DOHH2 (cell line): ENCODE measurements at regions not wholly inside any gene's neighbourhood (a gene's known extent, or its start where the extent isn't known, plus 50 kb on each side); places are given as distances from the start of the nearest gene placed in this dataset.
"Not testable (repeated sequence)": the region's sequence is repeated elsewhere in the genome, so short reads cannot be mapped to it uniquely, and the experiment has no call there.

Source experiments
- H3F3A ChIP-seq: fragments of 200-600 bp; sonication (generic), shearing (Covaris generic); 2 replicates; pipeline ENCODE4 v1.6.0; 2016; ENCODE audit warnings: antibody characterized with exemption, mild to moderate bottlenecking; ENCODE audit not compliant: control insufficient read depth, insufficient read depth
- H3K27ac ChIP-seq: fragments of 200-600 bp; sonication (generic); 2 replicates; pipeline ENCODE4 v1.5.1; 2014; ENCODE audit warnings: low read depth, mild to moderate bottlenecking, low read length, moderate library complexity
- H3K27me3 ChIP-seq: fragments of 200-600 bp; sonication (generic); 2 replicates; pipeline ENCODE4 v1.6.1; 2014; ENCODE audit warnings: mild to moderate bottlenecking, low read length, mixed read lengths; ENCODE audit not compliant: control insufficient read depth
- H3K36me3 ChIP-seq: fragments of 200-600 bp; sonication (generic); 2 replicates; pipeline ENCODE4 v1.6.1; 2014; ENCODE audit warnings: mild to moderate bottlenecking, low read length, moderate library complexity, mixed read lengths; ENCODE audit not compliant: control insufficient read depth
- H3K4me1 ChIP-seq: fragments of 200-600 bp; sonication (generic); 2 replicates; pipeline ENCODE4 v1.6.1; 2014; ENCODE audit warnings: mild to moderate bottlenecking, low read length, mixed read lengths; ENCODE audit not compliant: control insufficient read depth
- H3K4me2 ChIP-seq: fragments of 200-600 bp; sonication (generic); 2 replicates; pipeline ENCODE4 v1.6.0; 2014; ENCODE audit warnings: mild to moderate bottlenecking, low read length, moderate library complexity
- H3K4me3 ChIP-seq: fragments of 200-600 bp; sonication (generic); 2 replicates; pipeline ENCODE4 v1.5.1; 2014; ENCODE audit warnings: mild to moderate bottlenecking, low read length, mixed read lengths
- H3K79me2 ChIP-seq: fragments of 200-600 bp; sonication (generic); 2 replicates; pipeline ENCODE4 v1.6.1; 2014; ENCODE audit warnings: mild to moderate bottlenecking, low read length, mixed read lengths; ENCODE audit not compliant: control insufficient read depth
- H3K9me2 ChIP-seq: fragments of 200-600 bp; sonication (generic); replicated peaks from 2 replicates; pipeline ENCODE4 v1.6.1; 2014; ENCODE audit warnings: mild to moderate bottlenecking, low read length, mixed read lengths; ENCODE audit not compliant: control insufficient read depth
- H3K9me3 ChIP-seq: fragments of 200-600 bp; sonication (generic); 2 replicates; pipeline ENCODE4 v1.6.1; 2014; ENCODE audit warnings: antibody characterized with exemption, low read length, mixed read lengths; ENCODE audit not compliant: control insufficient read depth, insufficient read depth
- H4K20me1 ChIP-seq: fragments of 200-600 bp; sonication (generic); 2 replicates; pipeline ENCODE4 v1.6.0; 2014; ENCODE audit warnings: low read depth, mild to moderate bottlenecking, antibody characterized with exemption, low read length, moderate library complexity; ENCODE audit not compliant: control insufficient read depth, insufficient read depth
- EZH2phosphoT487 ChIP-seq: fragments of 200-600 bp; sonication (generic); IDR thresholded peaks from 2 replicates; pipeline ENCODE4 v1.6.1; 2017; ENCODE audit warnings: borderline replicate concordance, mild to moderate bottlenecking, antibody characterized with exemption, low read length, moderate library complexity, mixed read lengths
- TF ChIP-seq, protein P1 (sequence below): fragments of 200-600 bp; sonication (generic); IDR thresholded peaks from one replicate; pipeline ENCODE4 v1.5.1; 2014; ENCODE audit warnings: antibody characterized with exemption, mild to moderate bottlenecking, low read depth, low read length; ENCODE audit not compliant: poor library complexity, severe bottlenecking

DNA sequence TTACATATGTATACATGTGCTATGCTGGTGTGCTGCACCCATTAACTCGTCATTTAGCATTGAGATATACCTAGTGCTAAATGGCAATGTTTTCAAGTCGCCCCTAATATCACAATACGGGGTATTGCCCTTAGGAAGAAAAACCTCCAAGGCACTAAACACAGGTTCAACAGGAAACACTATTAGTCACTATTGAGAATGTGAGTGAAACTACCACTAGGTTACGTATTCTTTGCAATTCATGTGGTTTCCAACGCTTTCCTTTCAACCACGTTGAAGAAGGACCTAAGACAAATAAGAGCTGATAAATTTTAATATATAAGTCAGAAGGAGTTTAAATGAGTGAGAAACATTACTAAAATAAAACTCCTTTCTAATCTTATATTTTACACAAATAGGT lies 134.7 kb upstream of the SPANXN4 start:
- Histone ChIP-seq H3K4me1 (no peaks in the 10 kb centered on the region), H3K27ac (no peak overlapping the region), H3K36me3 (no peaks in the 10 kb centered on the region), H3K27me3 (no peaks in the 10 kb centered on the region), H4K20me1 (no peaks in the 10 kb centered on the region), H3K9me2 (no peaks in the 10 kb centered on the region), H3K79me2 (no peaks in the 10 kb centered on the region), H3F3A (no peaks in the 10 kb centered on the region), H3K4me3 (no peak overlapping the region), H3K9me3 (no peaks in the 10 kb centered on the region), H3K4me2 (no peak overlapping the region)
- TF ChIP-seq, protein P1, sequence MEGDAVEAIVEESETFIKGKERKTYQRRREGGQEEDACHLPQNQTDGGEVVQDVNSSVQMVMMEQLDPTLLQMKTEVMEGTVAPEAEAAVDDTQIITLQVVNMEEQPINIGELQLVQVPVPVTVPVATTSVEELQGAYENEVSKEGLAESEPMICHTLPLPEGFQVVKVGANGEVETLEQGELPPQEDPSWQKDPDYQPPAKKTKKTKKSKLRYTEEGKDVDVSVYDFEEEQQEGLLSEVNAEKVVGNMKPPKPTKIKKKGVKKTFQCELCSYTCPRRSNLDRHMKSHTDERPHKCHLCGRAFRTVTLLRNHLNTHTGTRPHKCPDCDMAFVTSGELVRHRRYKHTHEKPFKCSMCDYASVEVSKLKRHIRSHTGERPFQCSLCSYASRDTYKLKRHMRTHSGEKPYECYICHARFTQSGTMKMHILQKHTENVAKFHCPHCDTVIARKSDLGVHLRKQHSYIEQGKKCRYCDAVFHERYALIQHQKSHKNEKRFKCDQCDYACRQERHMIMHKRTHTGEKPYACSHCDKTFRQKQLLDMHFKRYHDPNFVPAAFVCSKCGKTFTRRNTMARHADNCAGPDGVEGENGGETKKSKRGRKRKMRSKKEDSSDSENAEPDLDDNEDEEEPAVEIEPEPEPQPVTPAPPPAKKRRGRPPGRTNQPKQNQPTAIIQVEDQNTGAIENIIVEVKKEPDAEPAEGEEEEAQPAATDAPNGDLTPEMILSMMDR = no peak
- TF ChIP-seq EZH2phosphoT487 = no peak

DNA sequence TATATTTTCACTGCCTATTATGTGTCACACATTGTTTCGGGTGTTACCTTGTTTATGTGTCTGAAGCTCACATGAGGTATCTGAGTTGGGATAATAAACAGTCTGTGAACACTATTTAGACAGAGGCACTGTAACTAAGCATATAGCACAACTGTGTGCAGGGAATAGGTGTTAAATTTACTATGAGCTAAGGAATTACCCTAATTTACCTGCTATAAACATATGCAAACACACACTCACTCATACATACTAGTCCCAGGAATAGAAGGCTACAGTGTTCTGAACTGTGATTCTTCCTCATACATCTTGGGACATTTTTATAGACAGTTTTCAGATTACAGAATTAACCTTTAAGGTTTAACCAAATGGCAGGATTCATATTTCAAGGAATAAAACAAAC lies 127.6 kb upstream of the SPANXN4 start:
- Histone ChIP-seq H3F3A (no peaks in the 10 kb centered on the region), H3K79me2 (no peaks in the 10 kb centered on the region), H3K4me1 (no peaks in the 10 kb centered on the region), H4K20me1 (no peaks in the 10 kb centered on the region), H3K9me3 (no peaks in the 10 kb centered on the region), H3K9me2 (no peaks in the 10 kb centered on the region), H3K36me3 (no peaks in the 10 kb centered on the region), H3K27ac (no peak overlapping the region), H3K4me3 (no peak overlapping the region), H3K27me3 (no peaks in the 10 kb centered on the region), H3K4me2 (no peak overlapping the region)
- no peak for TF ChIP-seq EZH2phosphoT487
- TF ChIP-seq, protein P1 = no peak

DNA sequence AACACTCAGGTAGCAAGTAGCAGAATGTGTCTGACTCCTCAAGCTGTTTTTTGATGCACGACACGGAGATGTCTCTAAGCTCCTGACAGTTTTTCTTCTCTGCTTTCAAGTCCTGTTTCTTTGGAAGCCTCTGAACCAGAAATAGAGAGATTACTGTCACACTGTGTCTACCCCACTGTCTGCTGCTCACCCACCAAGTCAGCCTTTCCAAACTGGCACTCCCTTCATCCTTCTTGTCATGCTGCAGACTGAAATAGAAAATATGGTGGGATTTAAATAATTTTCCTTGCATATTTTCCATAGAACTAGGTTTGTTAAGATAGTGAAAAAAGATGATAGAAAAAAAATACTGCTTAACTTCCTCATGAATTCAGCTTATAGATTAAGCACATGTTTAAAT lies 102.5 kb upstream of the SPANXN4 start:
- no peaks in the 10 kb centered on the region for H3K27me3 ChIP-seq
- H3F3A ChIP-seq = no peaks in the 10 kb centered on the region
- H3K4me3 ChIP-seq = no peak overlapping the region
- H3K9me2 ChIP-seq = no peaks in the 10 kb centered on the region
- no peaks in the 10 kb centered on the region for H3K4me1 ChIP-seq
- H4K20me1 ChIP-seq = no peaks in the 10 kb centered on the region
- H3K79me2 ChIP-seq = no peaks in the 10 kb centered on the region
- TF ChIP-seq, protein P1 = no peak
- no peak for TF ChIP-seq EZH2phosphoT487
- H3K4me2 ChIP-seq = no peak overlapping the region
- no peak overlapping the region for H3K27ac ChIP-seq
- H3K36me3 ChIP-seq = no peaks in the 10 kb centered on the region
- H3K9me3 ChIP-seq = no peaks in the 10 kb centered on the region

DNA sequence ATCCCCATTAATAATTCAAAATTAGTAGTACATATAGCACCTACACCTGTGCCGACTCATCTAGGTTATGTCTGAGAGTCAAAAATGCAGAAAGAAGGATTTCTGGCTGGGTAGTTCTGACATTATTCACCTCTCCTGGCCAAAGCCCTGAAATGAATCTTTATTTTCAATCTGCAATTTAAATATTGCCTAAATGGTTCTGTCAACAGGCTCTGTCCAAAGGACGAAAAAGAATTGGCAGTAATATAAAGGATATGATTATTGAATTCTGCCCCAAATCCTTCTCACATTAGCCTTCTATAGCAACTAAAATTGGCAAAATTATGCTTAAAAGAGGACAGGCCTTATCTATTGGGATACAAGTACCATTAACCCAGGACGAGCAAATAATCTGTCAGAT lies 86.9 kb upstream of the SPANXN4 start:
- Histone ChIP-seq H3K9me3 (no peaks in the 10 kb centered on the region), H3F3A (no peaks in the 10 kb centered on the region), H3K4me3 (no peak overlapping the region), H3K9me2 (no peaks in the 10 kb centered on the region), H3K79me2 (no peaks in the 10 kb centered on the region), H3K27me3 (no peaks in the 10 kb centered on the region), H3K36me3 (no peaks in the 10 kb centered on the region), H3K4me1 (no peaks in the 10 kb centered on the region), H3K4me2 (no peak overlapping the region), H4K20me1 (no peaks in the 10 kb centered on the region), H3K27ac (no peak overlapping the region)
- TF ChIP-seq EZH2phosphoT487 = no peak
- TF ChIP-seq, protein P1 = no peak

DNA sequence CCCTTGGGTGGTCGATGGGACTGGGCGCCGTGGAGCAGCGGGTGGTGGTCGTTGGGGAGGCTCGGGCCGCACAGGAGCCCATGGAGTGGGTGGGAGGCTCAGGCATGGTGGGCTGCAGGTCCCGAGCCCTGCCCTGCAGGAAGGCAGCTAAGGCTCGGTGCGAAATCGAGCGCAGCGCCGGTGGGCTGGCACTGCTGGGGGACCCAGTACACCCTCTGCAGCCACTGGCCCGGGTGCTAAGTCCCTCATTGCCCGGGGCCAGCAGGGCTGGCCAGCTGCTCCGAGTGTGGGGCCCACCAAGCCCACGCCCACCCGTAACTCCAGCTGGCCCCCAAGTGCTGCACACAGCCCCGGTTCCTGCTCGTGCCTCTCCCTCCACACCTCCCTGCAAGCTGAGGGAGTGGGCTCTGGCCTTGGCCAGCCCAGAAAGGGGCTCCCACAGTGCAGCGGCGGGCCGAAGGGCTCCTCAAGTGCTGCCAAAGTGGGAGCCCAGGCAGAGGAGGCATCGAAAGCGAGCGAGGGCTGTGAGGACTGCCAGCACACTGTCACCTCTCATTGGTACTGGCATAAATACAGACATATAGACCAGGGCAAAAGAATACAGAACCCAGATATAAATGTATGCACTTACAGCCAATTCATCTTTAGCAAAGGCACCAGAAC lies 53.5 kb upstream of the SPANXN4 start:
- not testable (repeated sequence) for H3K9me2 ChIP-seq, H3K9me3 ChIP-seq, H4K20me1 ChIP-seq, H3K36me3 ChIP-seq, H3K27me3 ChIP-seq, H3F3A ChIP-seq, H3K27ac ChIP-seq, H3K4me1 ChIP-seq, H3K4me3 ChIP-seq, H3K79me2 ChIP-seq, H3K4me2 ChIP-seq
